ENCODE measurements at regions not wholly inside any gene's neighbourhood (a gene's known extent, or its start where the extent isn't known, plus 50 kb on each side); places are given as distances from the start of the nearest gene placed in this dataset.
A peak's percentile ranks its signal among the peaks of the same experiment; 100 is the strongest.

DNA sequence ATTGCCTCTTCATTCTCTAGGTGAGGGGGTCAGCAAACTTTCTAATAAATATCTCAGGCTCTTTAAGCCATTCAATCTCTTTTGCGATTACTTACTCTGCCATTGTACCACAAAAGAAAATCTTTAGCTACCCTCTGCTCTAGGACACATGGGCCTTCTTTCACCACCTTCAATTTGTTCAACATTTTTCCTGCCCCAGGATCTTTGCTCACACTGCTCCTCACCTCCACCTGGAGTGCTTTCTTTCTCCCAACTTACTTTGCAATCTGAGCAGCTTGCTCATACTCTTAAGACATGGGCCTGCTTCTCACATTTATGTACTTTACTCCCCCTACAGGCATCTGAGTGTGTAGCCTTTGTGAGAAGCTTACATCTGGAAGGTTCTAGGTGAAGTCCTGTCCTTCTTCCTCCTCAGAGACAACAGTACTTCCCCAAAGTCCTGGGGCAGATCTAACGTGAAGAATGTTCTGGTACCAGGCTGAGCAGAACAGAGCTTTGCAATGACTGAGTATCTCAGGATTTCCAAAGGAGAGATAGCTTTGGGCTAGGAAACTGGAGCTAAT lies 55.0 kb upstream of the PRDM5 start:
- TF ChIP-seq, protein P1, sequence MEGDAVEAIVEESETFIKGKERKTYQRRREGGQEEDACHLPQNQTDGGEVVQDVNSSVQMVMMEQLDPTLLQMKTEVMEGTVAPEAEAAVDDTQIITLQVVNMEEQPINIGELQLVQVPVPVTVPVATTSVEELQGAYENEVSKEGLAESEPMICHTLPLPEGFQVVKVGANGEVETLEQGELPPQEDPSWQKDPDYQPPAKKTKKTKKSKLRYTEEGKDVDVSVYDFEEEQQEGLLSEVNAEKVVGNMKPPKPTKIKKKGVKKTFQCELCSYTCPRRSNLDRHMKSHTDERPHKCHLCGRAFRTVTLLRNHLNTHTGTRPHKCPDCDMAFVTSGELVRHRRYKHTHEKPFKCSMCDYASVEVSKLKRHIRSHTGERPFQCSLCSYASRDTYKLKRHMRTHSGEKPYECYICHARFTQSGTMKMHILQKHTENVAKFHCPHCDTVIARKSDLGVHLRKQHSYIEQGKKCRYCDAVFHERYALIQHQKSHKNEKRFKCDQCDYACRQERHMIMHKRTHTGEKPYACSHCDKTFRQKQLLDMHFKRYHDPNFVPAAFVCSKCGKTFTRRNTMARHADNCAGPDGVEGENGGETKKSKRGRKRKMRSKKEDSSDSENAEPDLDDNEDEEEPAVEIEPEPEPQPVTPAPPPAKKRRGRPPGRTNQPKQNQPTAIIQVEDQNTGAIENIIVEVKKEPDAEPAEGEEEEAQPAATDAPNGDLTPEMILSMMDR (IDR thresholded peaks at IDR 0.05) = peak in 1 of 7 experiments; percentile 26
- TF ChIP-seq POLR2A (IDR thresholded peaks at IDR 0.05) (no peak), POLR2AphosphoS5 (IDR thresholded peaks at IDR 0.05) (no peak), EP300 (IDR thresholded peaks at IDR 0.05) (no peak)
